A549 (cell line): ENCODE measurements at regions not wholly inside any gene's neighbourhood (a gene's known extent, or its start where the extent isn't known, plus 50 kb on each side); places are given as distances from the start of the nearest gene placed in this dataset.

Experiments
- CTCF ChIP-seq: fragments of >200 bp; sonication (Bioruptor Twin); formaldehyde crosslinking; IDR thresholded peaks from 3 replicates; pipeline ENCODE4 v1.5.1; 2016
- ELK1 ChIP-seq: fragments of 150-350 bp; IDR thresholded peaks from 2 replicates; pipeline ENCODE4 v1.6.1; 2014; ENCODE audit warnings: low read depth, mild to moderate bottlenecking, low read length
- EP300 ChIP-seq, 2 experiments: fragments of >200 bp; sonication (Bioruptor Twin); formaldehyde crosslinking; IDR thresholded peaks; 2 replicates in 1 of 2; 3 replicates in 1 of 2; pipeline ENCODE4 v1.6.1; 2016 to 2017
- ESRRA ChIP-seq: fragments of 150-350 bp; IDR thresholded peaks from 2 replicates; pipeline ENCODE4 v1.6.1; 2014; ENCODE audit warnings: mild to moderate bottlenecking, low read length, borderline replicate concordance
- FOSL2 ChIP-seq, 2 experiments: fragments of 450-650 bp in 1 of 2; fragments of >200 bp in 1 of 2; sonication (Bioruptor Twin) in 1 of 2; formaldehyde crosslinking; IDR thresholded peaks; 2 replicates each; pipeline versions ENCODE4 v1.5.0 to v1.6.1; 2016 to 2020; ENCODE audit warnings: mild to moderate bottlenecking in 1 of 2, moderate library complexity in 1 of 2
- HDAC2 ChIP-seq: fragments of 200-600 bp; sonication (generic); IDR thresholded peaks from 2 replicates; pipeline ENCODE4 v1.6.1; 2016
- JUN ChIP-seq, 2 experiments: fragments of >200 bp; sonication (Bioruptor Twin); formaldehyde crosslinking; IDR thresholded peaks; 2 replicates in 1 of 2; 3 replicates in 1 of 2; pipeline ENCODE4 v1.6.1; 2016 to 2017
- MAZ ChIP-seq: fragments of 150-350 bp; IDR thresholded peaks from 2 replicates; pipeline ENCODE4 v1.6.1; 2014; ENCODE audit warnings: antibody characterized with exemption, low read depth, low read length, borderline replicate concordance
- PBX3 ChIP-seq: IDR thresholded peaks from 2 replicates; pipeline ENCODE4 v1.6.1; 2012
- POLR2A ChIP-seq: IDR thresholded peaks from 2 replicates; pipeline ENCODE4 v1.6.1; 2012; ENCODE audit warnings: mild to moderate bottlenecking, low read length
- POLR2AphosphoS2 ChIP-seq: conservative IDR thresholded peaks from 2 replicates; pipeline ENCODE4 v1.6.1; 2012; ENCODE audit warnings: low read length, improper control_type of control experiment, inconsistent platforms
- RCOR1 ChIP-seq: fragments of 150-350 bp; IDR thresholded peaks from 2 replicates; pipeline ENCODE4 v1.6.1; 2014; ENCODE audit warnings: antibody characterized with exemption, low read length, low read depth
- TF ChIP-seq, protein P1 (sequence below): fragments of 200-600 bp; sonication (generic); IDR thresholded peaks from 2 replicates; pipeline ENCODE4 v1.6.1; 2016; ENCODE audit warnings: antibody characterized with exemption, mild to moderate bottlenecking, moderate library complexity

- no peak for TF ChIP-seq CTCF
- no peak for TF ChIP-seq POLR2A
- TF ChIP-seq PBX3: no peak
- no peak for TF ChIP-seq POLR2AphosphoS2
- TF ChIP-seq, protein P1, sequence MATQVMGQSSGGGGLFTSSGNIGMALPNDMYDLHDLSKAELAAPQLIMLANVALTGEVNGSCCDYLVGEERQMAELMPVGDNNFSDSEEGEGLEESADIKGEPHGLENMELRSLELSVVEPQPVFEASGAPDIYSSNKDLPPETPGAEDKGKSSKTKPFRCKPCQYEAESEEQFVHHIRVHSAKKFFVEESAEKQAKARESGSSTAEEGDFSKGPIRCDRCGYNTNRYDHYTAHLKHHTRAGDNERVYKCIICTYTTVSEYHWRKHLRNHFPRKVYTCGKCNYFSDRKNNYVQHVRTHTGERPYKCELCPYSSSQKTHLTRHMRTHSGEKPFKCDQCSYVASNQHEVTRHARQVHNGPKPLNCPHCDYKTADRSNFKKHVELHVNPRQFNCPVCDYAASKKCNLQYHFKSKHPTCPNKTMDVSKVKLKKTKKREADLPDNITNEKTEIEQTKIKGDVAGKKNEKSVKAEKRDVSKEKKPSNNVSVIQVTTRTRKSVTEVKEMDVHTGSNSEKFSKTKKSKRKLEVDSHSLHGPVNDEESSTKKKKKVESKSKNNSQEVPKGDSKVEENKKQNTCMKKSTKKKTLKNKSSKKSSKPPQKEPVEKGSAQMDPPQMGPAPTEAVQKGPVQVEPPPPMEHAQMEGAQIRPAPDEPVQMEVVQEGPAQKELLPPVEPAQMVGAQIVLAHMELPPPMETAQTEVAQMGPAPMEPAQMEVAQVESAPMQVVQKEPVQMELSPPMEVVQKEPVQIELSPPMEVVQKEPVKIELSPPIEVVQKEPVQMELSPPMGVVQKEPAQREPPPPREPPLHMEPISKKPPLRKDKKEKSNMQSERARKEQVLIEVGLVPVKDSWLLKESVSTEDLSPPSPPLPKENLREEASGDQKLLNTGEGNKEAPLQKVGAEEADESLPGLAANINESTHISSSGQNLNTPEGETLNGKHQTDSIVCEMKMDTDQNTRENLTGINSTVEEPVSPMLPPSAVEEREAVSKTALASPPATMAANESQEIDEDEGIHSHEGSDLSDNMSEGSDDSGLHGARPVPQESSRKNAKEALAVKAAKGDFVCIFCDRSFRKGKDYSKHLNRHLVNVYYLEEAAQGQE: no peak
- no peak for TF ChIP-seq JUN (IDR thresholded peaks at IDR 0.05)
- no peak for TF ChIP-seq RCOR1
- no peak for TF ChIP-seq ESRRA
- TF ChIP-seq MAZ: no peak
- TF ChIP-seq EP300 (IDR thresholded peaks at IDR 0.05): no peak
- no peak for TF ChIP-seq ELK1
- no peak for TF ChIP-seq FOSL2 (IDR thresholded peaks at IDR 0.05)
- TF ChIP-seq FOSL2 (CRISPR knock-in tag; IDR thresholded peaks at IDR 0.05): no peak
- TF ChIP-seq HDAC2: no peak
These were observed 118.6 kb upstream of the MXRA5 start for GRCh38 chrX:3465017-3465416.
